Fibroblast of villous mesenchyme (primary cell): ENCODE measurements at regions not wholly inside any gene's neighbourhood (a gene's known extent, or its start where the extent isn't known, plus 50 kb on each side); places are given as distances from the start of the nearest gene placed in this dataset.

Experiments used
- DNase-seq: peaks from one replicate; pipeline ENCODE4 v3.0.0-alpha.2; 2010; ENCODE audit warnings: low read depth
- H3K4me3 ChIP-seq: 2 replicates; pipeline ENCODE4 v1.5.1; 2011; ENCODE audit warnings: low read depth, mild to moderate bottlenecking, low read length
- CTCF ChIP-seq: IDR thresholded peaks from 2 replicates; pipeline ENCODE4 v1.5.1; 2012; ENCODE audit warnings: low read depth, mild to moderate bottlenecking, low read length; ENCODE audit not compliant: insufficient read depth

GRCh38 chr10:130847170-130847569 is 464.4 kb downstream of the TCERG1L start:
- no peak for DNase-seq
- H3K4me3 ChIP-seq = no peak overlapping the region
- TF ChIP-seq CTCF = no peak

GRCh38 chr10:130848855-130849254 is 462.7 kb downstream of the TCERG1L start:
- TF ChIP-seq CTCF = no peak
- no peak overlapping the region for H3K4me3 ChIP-seq
- DNase-seq = no peak

GRCh38 chr10:130854151-130854550 is 457.4 kb downstream of the TCERG1L start:
- H3K4me3 ChIP-seq = no peak overlapping the region
- no peak for TF ChIP-seq CTCF
- DNase-seq = peak; percentile 0

GRCh38 chr10:130857631-130858295 is 453.8 kb downstream of the TCERG1L start:
- TF ChIP-seq CTCF = no peak
- H3K4me3 ChIP-seq = no peak overlapping the region
- no peak for DNase-seq

GRCh38 chr10:130858626-130859025 is 452.9 kb downstream of the TCERG1L start:
- no peak for DNase-seq
- no peak overlapping the region for H3K4me3 ChIP-seq
- TF ChIP-seq CTCF = no peak

- H3K4me3 ChIP-seq = no peak overlapping the region
- no peak for DNase-seq
- TF ChIP-seq CTCF = no peak
Observed at GRCh38 chr10:130859427-130859826, 452.1 kb downstream of the TCERG1L start.

- no peak for DNase-seq
- no peak overlapping the region for H3K4me3 ChIP-seq
- TF ChIP-seq CTCF = no peak
Observed at GRCh38 chr10:130862122-130862521, 449.4 kb downstream of the TCERG1L start.
